BJ (cell line): ENCODE measurements at regions not wholly inside any gene's neighbourhood (a gene's known extent, or its start where the extent isn't known, plus 50 kb on each side); places are given as distances from the start of the nearest gene placed in this dataset.

Experiments used
- CTCF ChIA-PET: fragments of 350-600 bp; formaldehyde crosslinking; extraction: SDS; loops from one replicate; lab custom pipeline; 2021; ENCODE audit warnings: antibody characterized with exemption, inconsistent platforms; lab: Yijun Ruan, JAX
- POLR2A ChIA-PET: fragments of 300-600 bp; sonication (Branson Sonifier 250); formaldehyde crosslinking; extraction: SDS; loops from one replicate; lab custom pipeline; 2021; ENCODE audit warnings: antibody characterized with exemption; lab: Charles Lee
- DNase-seq: peaks from one replicate; pipeline ENCODE4 v3.0.0-alpha.2; 2011; ENCODE audit warnings: low read depth
- H3K27me3 ChIP-seq: 2 replicates; pipeline ENCODE4 v1.6.0; 2011; ENCODE audit warnings: low read length; ENCODE audit not compliant: control insufficient read depth, insufficient read depth
- H3K36me3 ChIP-seq: 2 replicates; pipeline ENCODE4 v1.5.1; 2011; ENCODE audit warnings: low read length; ENCODE audit not compliant: control insufficient read depth, insufficient read depth
- H3K4me3 ChIP-seq: 2 replicates; pipeline ENCODE4 v1.5.1; 2011; ENCODE audit warnings: low read depth, mild to moderate bottlenecking, control low read depth, low read length
- CTCF ChIP-seq: IDR thresholded peaks from 2 replicates; pipeline ENCODE4 v1.5.1; 2011; ENCODE audit warnings: low read depth, mild to moderate bottlenecking, control low read depth, inconsistent platforms, low read length, moderate library complexity; ENCODE audit not compliant: insufficient read depth

- no peak for DNase-seq
- Histone ChIP-seq H3K36me3 (no peaks in the 10 kb centered on the region), H3K27me3 (peaks cover 3% of the 10 kb centered on the region), H3K4me3 (no peak overlapping the region)
- no peak for TF ChIP-seq CTCF
- CTCF ChIA-PET = interaction anchor here (0.6 kb wide), 1 partner anchor 10 kb away, joined by 6 read pairs; no protein-coding TSS in a partner anchor
- POLR2A ChIA-PET = no interaction called here
These were observed 103.8 kb upstream of the PRR20G start for GRCh38 chr3:127391436-127392155.

- CTCF ChIA-PET = no interaction called here
- Histone ChIP-seq H3K36me3 (no peaks in the 10 kb centered on the region), H3K27me3 (peaks cover 2% of the 10 kb centered on the region), H3K4me3 (no peak overlapping the region)
- TF ChIP-seq CTCF = no peak
- no peak for DNase-seq
- POLR2A ChIA-PET = no interaction called here
These were observed 102.6 kb upstream of the PRR20G start for GRCh38 chr3:127390365-127391025.

GRCh38 chr3:127389913-127390312 lies 102.1 kb upstream of the PRR20G start:
- no peak for TF ChIP-seq CTCF
- Histone ChIP-seq H3K27me3 (peaks cover 4% of the 10 kb centered on the region; the same call in 1 of the 2 replicates), H3K36me3 (no peaks in the 10 kb centered on the region), H3K4me3 (no peak overlapping the region)
- CTCF ChIA-PET = no interaction called here
- POLR2A ChIA-PET = no interaction called here
- no peak for DNase-seq

- no peaks in the 10 kb centered on the region for H3K36me3 ChIP-seq
- POLR2A ChIA-PET = no interaction called here
- no peak for TF ChIP-seq CTCF
- H3K4me3 ChIP-seq = no peak overlapping the region
- CTCF ChIA-PET = no interaction called here
- DNase-seq = no peak
- peaks cover 4% of the 10 kb centered on the region; the same call in 1 of the 2 replicates for H3K27me3 ChIP-seq
These were observed 101.6 kb upstream of the PRR20G start for GRCh38 chr3:127389420-127389819.

- H3K4me3 ChIP-seq = no peak overlapping the region
- ChIA-PET POLR2A (no interaction called here), CTCF (no interaction called here)
- H3K27me3 ChIP-seq = peaks cover 4% of the 10 kb centered on the region; the same call in 1 of the 2 replicates
- H3K36me3 ChIP-seq = no peaks in the 10 kb centered on the region
- no peak for DNase-seq
- TF ChIP-seq CTCF = no peak
These were observed 100.6 kb upstream of the PRR20G start for GRCh38 chr3:127388427-127388826.
